ENCODE measurements at regions not wholly inside any gene's neighbourhood (a gene's known extent, or its start where the extent isn't known, plus 50 kb on each side); places are given as distances from the start of the nearest gene placed in this dataset.

DNA sequence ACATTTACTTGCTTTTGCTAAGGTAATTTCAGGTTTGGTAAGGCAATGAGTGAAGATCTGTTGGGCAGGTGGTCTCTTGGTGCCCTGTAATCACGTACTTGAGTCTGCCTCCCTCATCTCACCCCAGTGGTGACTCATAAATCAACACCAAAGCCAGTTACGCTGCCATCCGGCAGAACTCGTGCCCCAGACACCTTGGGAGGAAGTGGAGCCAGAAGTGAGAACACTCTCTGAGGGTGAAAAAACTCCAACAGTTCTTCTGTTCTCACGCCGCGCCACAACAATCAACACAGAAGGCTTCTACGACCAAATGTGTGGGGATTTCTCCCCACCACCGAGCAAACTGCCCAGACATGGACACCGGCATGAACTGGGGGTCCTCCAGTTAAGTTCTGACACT is 206.2 kb downstream of the ARL4C start:
- WGBS, 2 donors = 59 to 71% methylated on average over 10 of the region's 10 CpGs
- no peak for TF ChIP-seq POLR2A (IDR thresholded peaks at IDR 0.05)
- TF ChIP-seq, protein P1, sequence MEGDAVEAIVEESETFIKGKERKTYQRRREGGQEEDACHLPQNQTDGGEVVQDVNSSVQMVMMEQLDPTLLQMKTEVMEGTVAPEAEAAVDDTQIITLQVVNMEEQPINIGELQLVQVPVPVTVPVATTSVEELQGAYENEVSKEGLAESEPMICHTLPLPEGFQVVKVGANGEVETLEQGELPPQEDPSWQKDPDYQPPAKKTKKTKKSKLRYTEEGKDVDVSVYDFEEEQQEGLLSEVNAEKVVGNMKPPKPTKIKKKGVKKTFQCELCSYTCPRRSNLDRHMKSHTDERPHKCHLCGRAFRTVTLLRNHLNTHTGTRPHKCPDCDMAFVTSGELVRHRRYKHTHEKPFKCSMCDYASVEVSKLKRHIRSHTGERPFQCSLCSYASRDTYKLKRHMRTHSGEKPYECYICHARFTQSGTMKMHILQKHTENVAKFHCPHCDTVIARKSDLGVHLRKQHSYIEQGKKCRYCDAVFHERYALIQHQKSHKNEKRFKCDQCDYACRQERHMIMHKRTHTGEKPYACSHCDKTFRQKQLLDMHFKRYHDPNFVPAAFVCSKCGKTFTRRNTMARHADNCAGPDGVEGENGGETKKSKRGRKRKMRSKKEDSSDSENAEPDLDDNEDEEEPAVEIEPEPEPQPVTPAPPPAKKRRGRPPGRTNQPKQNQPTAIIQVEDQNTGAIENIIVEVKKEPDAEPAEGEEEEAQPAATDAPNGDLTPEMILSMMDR (IDR thresholded peaks at IDR 0.05) = no peak
- peak; percentile 49 to 90 for DNase-seq (ENCODE audit: low spot score in 2 of 2)
- H3K4me3 ChIP-seq (ENCODE audit: low read depth, poor library complexity, severe bottlenecking) = no peak overlapping the region
- intact Hi-C loops (cut with DNase I; ENCODE audit: low total_unique reads) = no loop called here

DNA sequence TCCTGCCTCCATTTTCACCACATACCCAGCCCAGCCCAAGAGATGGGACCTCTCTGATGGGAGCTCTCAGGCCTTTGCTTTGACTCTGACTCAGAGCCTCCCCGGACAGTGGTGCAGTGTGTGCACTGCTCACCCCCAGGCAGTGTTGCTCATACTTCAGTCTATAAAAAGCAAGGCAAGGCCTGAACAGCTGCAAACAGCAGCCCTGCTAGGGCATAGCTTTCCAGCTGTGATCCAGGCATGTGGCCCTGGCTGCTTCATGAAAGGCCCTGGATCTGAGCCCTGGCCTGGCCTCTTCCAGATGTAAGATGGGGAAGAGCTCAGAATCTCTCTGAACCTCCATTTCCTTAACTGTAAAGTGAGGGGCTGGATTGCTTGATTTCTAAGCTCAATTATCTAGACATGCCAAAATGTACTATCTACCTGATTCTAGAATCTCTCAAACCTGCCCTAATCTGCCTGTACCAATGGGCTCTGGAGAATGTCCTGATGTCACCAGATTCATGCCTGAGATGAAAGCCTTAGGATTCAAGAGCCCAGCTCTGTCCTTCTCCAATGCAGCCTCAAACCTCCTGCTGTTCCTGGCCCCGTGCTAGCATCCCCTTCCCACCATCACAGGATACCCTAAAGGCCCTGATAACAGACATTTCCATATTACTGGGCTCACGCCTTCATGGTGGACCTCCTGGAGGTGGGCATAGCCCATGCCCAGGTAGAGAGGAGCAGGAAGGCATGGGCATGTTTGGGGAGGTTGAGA is 206.9 kb downstream of the ARL4C start:
- WGBS, 2 donors = 68 to 71% methylated on average over 3 of the region's 3 CpGs
- intact Hi-C loops (cut with DNase I; ENCODE audit: low total_unique reads) = loop anchor here (5.0 kb wide), 1 partner anchor 212 kb away; no protein-coding TSS in a partner anchor
- H3K4me3 ChIP-seq (ENCODE audit: low read depth, poor library complexity, severe bottlenecking) = no peak overlapping the region
- DNase-seq (ENCODE audit: low spot score in 2 of 2) = peak in 1 of 2 donors; percentile 33
- no peak for TF ChIP-seq POLR2A (IDR thresholded peaks at IDR 0.05)
- TF ChIP-seq, protein P1 (IDR thresholded peaks at IDR 0.05) = no peak

DNA sequence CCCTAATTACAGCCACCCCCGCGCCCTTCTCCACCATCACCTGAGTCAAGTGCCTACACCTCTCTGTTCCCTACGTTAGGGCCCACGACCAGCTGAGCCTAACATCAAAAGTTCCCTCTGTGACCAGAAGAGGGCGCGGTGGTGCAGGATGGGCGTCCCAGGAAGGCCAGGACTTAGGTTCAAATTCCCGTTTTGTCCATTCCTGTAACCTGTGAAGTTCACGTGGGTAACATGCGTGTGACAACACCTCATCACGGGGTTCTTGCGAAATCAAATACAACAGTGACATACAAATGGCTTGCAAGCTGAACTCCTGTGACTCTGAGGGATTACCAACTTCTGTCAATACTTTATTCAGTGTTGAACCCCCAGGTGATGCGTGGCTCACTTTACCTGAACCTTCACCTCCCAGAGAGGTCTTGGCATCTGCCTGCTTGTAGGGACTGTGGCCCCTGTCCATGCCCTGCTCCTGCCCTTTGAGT is 207.9 kb downstream of the ARL4C start:
- intact Hi-C loops (cut with DNase I; ENCODE audit: low total_unique reads) = loop anchor here (5.0 kb wide), 1 partner anchor 213 kb away; no protein-coding TSS in a partner anchor
- TF ChIP-seq, protein P1 (IDR thresholded peaks at IDR 0.05) = peak in 1 of 3 donors; percentile 60
- no peak for TF ChIP-seq POLR2A (IDR thresholded peaks at IDR 0.05)
- WGBS, 2 donors = 42 to 43% methylated on average over 13 of the region's 13 CpGs
- peak; percentile 77 to 95 for DNase-seq (ENCODE audit: low spot score in 2 of 2)
- no peak overlapping the region for H3K4me3 ChIP-seq (ENCODE audit: low read depth, poor library complexity, severe bottlenecking)

DNA sequence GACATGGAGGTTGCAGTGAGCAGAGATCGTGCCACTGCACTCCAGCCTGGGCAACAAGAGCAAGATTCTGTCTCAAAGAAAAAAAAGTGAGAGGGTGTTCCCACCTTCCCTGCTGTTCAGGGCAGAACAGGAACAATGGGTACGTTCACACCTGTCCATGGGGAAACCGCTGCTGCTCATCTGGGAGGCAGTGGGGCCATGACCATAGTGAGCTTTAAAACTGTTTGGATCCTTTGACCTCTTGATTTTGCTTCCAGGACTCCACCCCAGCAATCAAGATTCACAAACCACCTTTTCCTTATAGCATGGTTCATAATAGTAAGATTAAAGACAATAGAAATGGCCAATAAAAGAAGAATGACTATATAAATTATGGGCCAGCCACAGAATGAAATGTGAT is 209.2 kb downstream of the ARL4C start:
- no peak for DNase-seq (ENCODE audit: low spot score in 2 of 2)
- H3K4me3 ChIP-seq (ENCODE audit: low read depth, poor library complexity, severe bottlenecking) = no peak overlapping the region
- TF ChIP-seq POLR2A (IDR thresholded peaks at IDR 0.05) = no peak
- TF ChIP-seq, protein P1 (IDR thresholded peaks at IDR 0.05) = no peak
- intact Hi-C loops (cut with DNase I; ENCODE audit: low total_unique reads) = loop anchor here (5.0 kb wide), 1 partner anchor 215 kb away; no protein-coding TSS in a partner anchor
- WGBS, 2 donors = 95 to 100% methylated on average over 3 of the region's 3 CpGs

DNA sequence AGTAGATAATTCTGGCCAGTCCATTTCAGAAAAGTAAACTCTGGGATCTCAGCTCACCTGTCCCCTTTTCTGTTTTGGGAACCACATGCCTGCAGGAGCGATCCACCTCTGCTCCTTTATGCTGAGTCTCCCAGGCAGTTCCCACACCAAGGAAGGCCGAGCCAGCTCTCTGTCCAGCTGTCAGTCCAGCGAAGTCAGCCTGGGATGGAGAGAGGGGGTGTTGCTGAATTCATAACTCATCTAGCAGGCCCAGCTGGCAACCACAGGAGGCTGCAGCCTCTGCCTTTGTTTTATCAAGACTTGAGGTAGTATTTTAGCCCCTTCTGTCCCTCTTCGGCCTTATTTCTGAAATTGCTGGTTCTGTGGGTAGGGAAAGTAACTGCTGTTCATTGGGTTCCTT is 209.9 kb downstream of the ARL4C start:
- intact Hi-C loops (cut with DNase I; ENCODE audit: low total_unique reads) = loop anchor here (5.0 kb wide), 1 partner anchor 215 kb away; no protein-coding TSS in a partner anchor
- H3K4me3 ChIP-seq (ENCODE audit: low read depth, poor library complexity, severe bottlenecking) = no peak overlapping the region
- 94 to 95% methylated on average over 4 of the region's 4 CpGs for WGBS, 2 donors
- no peak for DNase-seq (ENCODE audit: low spot score in 2 of 2)
- TF ChIP-seq POLR2A (IDR thresholded peaks at IDR 0.05) = no peak
- TF ChIP-seq, protein P1 (IDR thresholded peaks at IDR 0.05) = no peak

All from lower leg skin (tissue), 4 donors.